ENCODE measurements at regions not wholly inside any gene's neighbourhood (a gene's known extent, or its start where the extent isn't known, plus 50 kb on each side); places are given as distances from the start of the nearest gene placed in this dataset.
"Not testable (repeated sequence)": the region's sequence is repeated elsewhere in the genome, so short reads cannot be mapped to it uniquely, and the experiment has no call there.

GRCh38 chr14:71628433-71628832 lies 303.8 kb upstream of the RGS6 start:
- Histone ChIP-seq H2AK5ac (ENCODE audit: low read length, severe bottlenecking) (no peak overlapping the region), H3K36me3 (ENCODE audit: control insufficient read depth in 1 of 2, insufficient read depth in 2 of 2, low read depth in 1 of 2, low read length in 2 of 2) (peaks cover 0 to 10% of the 10 kb centered on the region in 2 experiments), H4K8ac (ENCODE audit: low read length) (no peak overlapping the region), H3K27ac (ENCODE audit: low read length, poor library complexity, severe bottlenecking) (no peak overlapping the region), H2BK12ac (ENCODE audit: low read length in 2 of 2) (no peak overlapping the region), H2BK5ac (ENCODE audit: low read depth, low read length, poor library complexity, severe bottlenecking) (no peak overlapping the region), H3K9me3 (ENCODE audit: control insufficient read depth, low read length) (no peaks in the 10 kb centered on the region), H3K4ac (ENCODE audit: low read depth in 1 of 2, low read length in 2 of 2) (no peak overlapping the region), H3K14ac (ENCODE audit: low read length in 2 of 2) (no peak overlapping the region), H3K4me2 (ENCODE audit: low read length, poor library complexity, severe bottlenecking) (no peak overlapping the region), H2AFZ (ENCODE audit: low read depth, low read length) (no peak overlapping the region), H3K4me1 (ENCODE audit: control insufficient read depth, insufficient read depth, low read depth, low read length) (no peaks in the 10 kb centered on the region), H3K27me3 (ENCODE audit: control insufficient read depth in 1 of 2, insufficient read depth in 1 of 2, low read length in 2 of 2) (no peaks in the 10 kb centered on the region), H3K79me1 (replicated peaks; ENCODE audit: low read length, poor library complexity, severe bottlenecking) (no peaks in the 10 kb centered on the region), H4K91ac (ENCODE audit: low read length) (no peak overlapping the region), H3K4me3 (ENCODE audit: insufficient read depth in 1 of 2, low read depth in 1 of 2, low read length in 2 of 2) (no peak overlapping the region), H3K18ac (ENCODE audit: low read depth in 1 of 2, low read length in 2 of 2) (no peak overlapping the region), H2BK120ac (ENCODE audit: low read depth, low read length) (no peak overlapping the region), H2BK15ac (ENCODE audit: low read depth, poor library complexity, severe bottlenecking) (no peak overlapping the region), H3K23ac (ENCODE audit: low read length in 2 of 2) (no peak overlapping the region), H3K9ac (ENCODE audit: low read length) (no peak overlapping the region)
- DNase-seq: no peak

DNA sequence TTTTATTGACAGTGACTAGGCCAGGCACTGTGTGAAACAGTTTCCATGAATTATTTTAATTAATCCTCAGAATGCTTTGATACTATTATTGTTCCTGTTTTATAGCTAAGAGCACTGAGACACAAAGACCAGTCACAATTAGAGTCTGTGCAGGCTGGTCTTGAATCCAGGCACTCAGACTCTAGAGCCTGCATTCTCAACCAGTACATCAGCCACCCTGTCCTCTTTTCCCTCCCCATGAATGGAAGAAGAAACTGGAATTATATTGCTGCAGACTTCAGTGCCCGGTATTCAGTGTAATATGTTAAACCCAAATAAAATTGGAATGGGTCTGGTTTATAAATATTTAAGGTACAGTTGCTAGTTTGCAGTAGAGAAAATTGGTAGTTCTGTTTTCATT lies 303.0 kb upstream of the RGS6 start:
- no peaks in the 10 kb centered on the region for H3K4me1 ChIP-seq (ENCODE audit: control insufficient read depth, insufficient read depth, low read depth, low read length)
- no peak overlapping the region for H3K9ac ChIP-seq (ENCODE audit: low read length)
- H4K8ac ChIP-seq (ENCODE audit: low read length): no peak overlapping the region
- no peak overlapping the region for H2BK15ac ChIP-seq (ENCODE audit: low read depth, poor library complexity, severe bottlenecking)
- H2BK120ac ChIP-seq (ENCODE audit: low read depth, low read length): no peak overlapping the region
- H2AK5ac ChIP-seq (ENCODE audit: low read length, severe bottlenecking): no peak overlapping the region
- H3K23ac ChIP-seq (ENCODE audit: low read length in 2 of 2): no peak overlapping the region
- no peak overlapping the region for H3K4me3 ChIP-seq (ENCODE audit: insufficient read depth in 1 of 2, low read depth in 1 of 2, low read length in 2 of 2)
- WGBS: 98% methylated on average over 1 of the region's 1 CpG
- no peak overlapping the region for H3K4ac ChIP-seq (ENCODE audit: low read depth in 1 of 2, low read length in 2 of 2)
- no peak overlapping the region for H3K18ac ChIP-seq (ENCODE audit: low read depth in 1 of 2, low read length in 2 of 2)
- peaks cover 0 to 5% of the 10 kb centered on the region in 2 experiments for H3K36me3 ChIP-seq (ENCODE audit: control insufficient read depth in 1 of 2, insufficient read depth in 2 of 2, low read depth in 1 of 2, low read length in 2 of 2)
- H3K27me3 ChIP-seq (ENCODE audit: control insufficient read depth in 1 of 2, insufficient read depth in 1 of 2, low read length in 2 of 2): no peaks in the 10 kb centered on the region
- H3K27ac ChIP-seq (ENCODE audit: low read length, poor library complexity, severe bottlenecking): no peak overlapping the region
- no peaks in the 10 kb centered on the region for H3K9me3 ChIP-seq (ENCODE audit: control insufficient read depth, low read length)
- H3K79me1 ChIP-seq (replicated peaks; ENCODE audit: low read length, poor library complexity, severe bottlenecking): no peaks in the 10 kb centered on the region
- H2AFZ ChIP-seq (ENCODE audit: low read depth, low read length): no peak overlapping the region
- H3K14ac ChIP-seq (ENCODE audit: low read length in 2 of 2): no peak overlapping the region
- no peak overlapping the region for H4K91ac ChIP-seq (ENCODE audit: low read length)
- no peak overlapping the region for H3K4me2 ChIP-seq (ENCODE audit: low read length, poor library complexity, severe bottlenecking)
- no peak overlapping the region for H2BK5ac ChIP-seq (ENCODE audit: low read depth, low read length, poor library complexity, severe bottlenecking)
- H2BK12ac ChIP-seq (ENCODE audit: low read length in 2 of 2): no peak overlapping the region
- no peak for DNase-seq

DNA sequence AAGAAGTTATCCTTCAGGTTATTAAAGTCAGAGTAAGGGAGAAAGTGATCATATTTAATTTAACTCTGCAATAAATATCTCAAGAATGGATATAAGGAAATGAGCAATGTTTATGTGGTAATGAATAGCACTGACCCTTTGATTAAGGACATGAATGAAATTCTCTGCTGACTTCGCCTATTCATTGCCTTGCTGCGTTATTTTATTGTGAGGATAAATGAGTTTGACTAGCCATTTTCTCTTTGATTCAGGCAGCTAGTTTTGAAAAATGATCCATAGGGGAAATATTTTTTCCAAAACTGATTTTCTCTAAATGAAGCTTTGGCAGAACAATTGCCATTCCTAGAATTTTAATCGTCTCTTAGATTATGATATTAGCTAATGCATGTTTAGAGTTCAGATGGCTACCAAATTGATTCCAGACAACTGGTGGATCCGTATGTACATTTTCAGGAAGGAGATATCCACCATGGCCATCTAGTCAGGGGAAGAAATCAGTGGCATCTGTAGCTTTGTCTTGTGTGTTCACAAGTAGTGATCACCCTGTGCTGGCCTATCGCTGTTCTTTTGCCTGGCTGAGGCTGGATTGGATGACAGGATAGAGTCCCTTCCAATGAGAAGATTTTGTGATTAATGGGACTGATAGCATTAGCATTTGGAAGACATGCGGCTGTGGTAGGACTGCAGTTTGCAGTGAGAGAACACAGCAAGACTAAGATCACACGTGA lies 302.3 kb upstream of the RGS6 start:
- Histone ChIP-seq H3K14ac (ENCODE audit: low read length in 2 of 2) (no peak overlapping the region), H3K4me3 (ENCODE audit: insufficient read depth in 1 of 2, low read depth in 1 of 2, low read length in 2 of 2) (no peak overlapping the region), H3K36me3 (ENCODE audit: control insufficient read depth in 1 of 2, insufficient read depth in 2 of 2, low read depth in 1 of 2, low read length in 2 of 2) (no peaks in the 10 kb centered on the region), H3K4me2 (ENCODE audit: low read length, poor library complexity, severe bottlenecking) (no peak overlapping the region), H2BK15ac (ENCODE audit: low read depth, poor library complexity, severe bottlenecking) (no peak overlapping the region), H3K9ac (ENCODE audit: low read length) (no peak overlapping the region), H3K9me3 (ENCODE audit: control insufficient read depth, low read length) (no peaks in the 10 kb centered on the region), H3K4me1 (ENCODE audit: control insufficient read depth, insufficient read depth, low read depth, low read length) (no peaks in the 10 kb centered on the region), H2AFZ (ENCODE audit: low read depth, low read length) (no peak overlapping the region), H3K18ac (ENCODE audit: low read depth in 1 of 2, low read length in 2 of 2) (peak overlapping the region in 1 of 2 experiments; percentile 29), H4K8ac (ENCODE audit: low read length) (no peak overlapping the region), H3K27me3 (ENCODE audit: control insufficient read depth in 1 of 2, insufficient read depth in 1 of 2, low read length in 2 of 2) (no peaks in the 10 kb centered on the region), H2BK5ac (ENCODE audit: low read depth, low read length, poor library complexity, severe bottlenecking) (no peak overlapping the region), H3K4ac (ENCODE audit: low read depth in 1 of 2, low read length in 2 of 2) (no peak overlapping the region), H3K23ac (ENCODE audit: low read length in 2 of 2) (no peak overlapping the region), H2AK5ac (ENCODE audit: low read length, severe bottlenecking) (no peak overlapping the region), H3K27ac (ENCODE audit: low read length, poor library complexity, severe bottlenecking) (no peak overlapping the region), H2BK120ac (ENCODE audit: low read depth, low read length) (no peak overlapping the region), H2BK12ac (ENCODE audit: low read length in 2 of 2) (no peak overlapping the region), H4K91ac (ENCODE audit: low read length) (no peak overlapping the region), H3K79me1 (replicated peaks; ENCODE audit: low read length, poor library complexity, severe bottlenecking) (no peaks in the 10 kb centered on the region)
- 94% methylated on average over 7 of the region's 7 CpGs for WGBS
- DNase-seq: no peak

GRCh38 chr14:71631030-71631429 lies 301.2 kb upstream of the RGS6 start:
- H2BK15ac ChIP-seq (ENCODE audit: low read depth, poor library complexity, severe bottlenecking); H2BK120ac ChIP-seq (ENCODE audit: low read depth, low read length); H3K27me3 ChIP-seq (ENCODE audit: control insufficient read depth in 1 of 2, insufficient read depth in 1 of 2, low read length in 2 of 2); H3K36me3 ChIP-seq (ENCODE audit: control insufficient read depth in 1 of 2, insufficient read depth in 2 of 2, low read depth in 1 of 2, low read length in 2 of 2); H3K4ac ChIP-seq (ENCODE audit: low read depth in 1 of 2, low read length in 2 of 2); H3K79me1 ChIP-seq (replicated peaks; ENCODE audit: low read length, poor library complexity, severe bottlenecking); H3K4me1 ChIP-seq (ENCODE audit: control insufficient read depth, insufficient read depth, low read depth, low read length); H3K4me3 ChIP-seq (ENCODE audit: insufficient read depth in 1 of 2, low read depth in 1 of 2, low read length in 2 of 2); H2BK12ac ChIP-seq (ENCODE audit: low read length in 2 of 2); H4K91ac ChIP-seq (ENCODE audit: low read length); H3K9ac ChIP-seq (ENCODE audit: low read length); H3K18ac ChIP-seq (ENCODE audit: low read depth in 1 of 2, low read length in 2 of 2); H3K23ac ChIP-seq (ENCODE audit: low read length in 2 of 2); H3K4me2 ChIP-seq (ENCODE audit: low read length, poor library complexity, severe bottlenecking); H3K9me3 ChIP-seq (ENCODE audit: control insufficient read depth, low read length); H3K27ac ChIP-seq (ENCODE audit: low read length, poor library complexity, severe bottlenecking); H2AK5ac ChIP-seq (ENCODE audit: low read length, severe bottlenecking); H2AFZ ChIP-seq (ENCODE audit: low read depth, low read length); H3K14ac ChIP-seq (ENCODE audit: low read length in 2 of 2); DNase-seq; H2BK5ac ChIP-seq (ENCODE audit: low read depth, low read length, poor library complexity, severe bottlenecking); H4K8ac ChIP-seq (ENCODE audit: low read length): not testable (repeated sequence)
- no CpG with 5 or more reads among the region's 1 CpG for WGBS

Measured in mesenchymal stem cell (in vitro differentiated cells and primary cell).